NB4 (cell line): ENCODE measurements at regions not wholly inside any gene's neighbourhood (a gene's known extent, or its start where the extent isn't known, plus 50 kb on each side); places are given as distances from the start of the nearest gene placed in this dataset.
"Not testable (repeated sequence)": the region's sequence is repeated elsewhere in the genome, so short reads cannot be mapped to it uniquely, and the experiment has no call there.

ENCODE experiments used
- DNase-seq: peaks from one replicate; pipeline ENCODE4 v3.0.0; 2010; ENCODE audit warnings: low read depth
- H3K4me3 ChIP-seq: one replicate; pipeline ENCODE4 v1.5.1; 2011; ENCODE audit warnings: mild to moderate bottlenecking, low read depth, low read length, moderate library complexity
- MAX ChIP-seq: IDR thresholded peaks from 2 replicates; pipeline ENCODE4 v1.6.1; 2011; ENCODE audit warnings: low read depth, low read length
- MYC ChIP-seq: IDR thresholded peaks from 2 replicates; pipeline ENCODE4 v1.6.1; 2011; ENCODE audit warnings: low read depth, low read length
- POLR2A ChIP-seq: IDR thresholded peaks from 2 replicates; pipeline ENCODE4 v1.6.1; 2011; ENCODE audit warnings: mild to moderate bottlenecking; ENCODE audit not compliant: insufficient read length; ENCODE audit errors: extremely low read depth
- TF ChIP-seq, protein P1 (sequence below): IDR thresholded peaks from one replicate; pipeline ENCODE4 v1.5.1; 2012; ENCODE audit warnings: low read depth, low read length

- no peak for TF ChIP-seq POLR2A
- no peak for TF ChIP-seq MYC
- TF ChIP-seq, protein P1, sequence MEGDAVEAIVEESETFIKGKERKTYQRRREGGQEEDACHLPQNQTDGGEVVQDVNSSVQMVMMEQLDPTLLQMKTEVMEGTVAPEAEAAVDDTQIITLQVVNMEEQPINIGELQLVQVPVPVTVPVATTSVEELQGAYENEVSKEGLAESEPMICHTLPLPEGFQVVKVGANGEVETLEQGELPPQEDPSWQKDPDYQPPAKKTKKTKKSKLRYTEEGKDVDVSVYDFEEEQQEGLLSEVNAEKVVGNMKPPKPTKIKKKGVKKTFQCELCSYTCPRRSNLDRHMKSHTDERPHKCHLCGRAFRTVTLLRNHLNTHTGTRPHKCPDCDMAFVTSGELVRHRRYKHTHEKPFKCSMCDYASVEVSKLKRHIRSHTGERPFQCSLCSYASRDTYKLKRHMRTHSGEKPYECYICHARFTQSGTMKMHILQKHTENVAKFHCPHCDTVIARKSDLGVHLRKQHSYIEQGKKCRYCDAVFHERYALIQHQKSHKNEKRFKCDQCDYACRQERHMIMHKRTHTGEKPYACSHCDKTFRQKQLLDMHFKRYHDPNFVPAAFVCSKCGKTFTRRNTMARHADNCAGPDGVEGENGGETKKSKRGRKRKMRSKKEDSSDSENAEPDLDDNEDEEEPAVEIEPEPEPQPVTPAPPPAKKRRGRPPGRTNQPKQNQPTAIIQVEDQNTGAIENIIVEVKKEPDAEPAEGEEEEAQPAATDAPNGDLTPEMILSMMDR, result no peak
- no peak for TF ChIP-seq MAX
- no peak overlapping the region for H3K4me3 ChIP-seq
- no peak for DNase-seq
Observed at GRCh38 chr13:30520571-30520970, 54.8 kb upstream of the HMGB1 start.

GRCh38 chr13:30523211-30523610 is 57.5 kb upstream of the HMGB1 start:
- DNase-seq, result no peak
- TF ChIP-seq MAX (no peak), POLR2A (no peak), MYC (no peak)
- TF ChIP-seq, protein P1, result no peak

DNA sequence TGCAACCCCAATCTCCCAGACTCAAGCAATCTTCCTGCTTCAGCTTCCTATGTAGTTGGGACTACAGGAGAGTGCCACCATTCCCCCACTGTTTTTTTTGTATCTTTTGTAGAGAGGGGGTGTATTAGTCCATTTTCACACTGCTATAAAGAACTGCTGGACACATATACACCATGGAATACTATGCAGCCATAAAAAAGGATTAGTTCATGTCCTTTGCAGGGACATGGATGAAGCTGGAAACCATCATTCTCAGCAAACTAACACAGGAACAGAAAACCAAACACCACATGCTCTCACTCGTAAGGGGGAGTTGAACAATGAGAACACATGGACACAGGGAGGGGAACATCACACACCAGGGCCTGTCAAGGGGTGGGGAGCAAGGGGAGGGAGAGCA is 58.1 kb upstream of the HMGB1 start:
- H3K4me3 ChIP-seq, DNase-seq: not testable (repeated sequence)

More at GRCh38 chr13:30523211-30523610, 57.5 kb upstream of the HMGB1 start:
- H3K4me3 ChIP-seq, result no peak overlapping the region

GRCh38 chr13:30525212-30525611 is 59.5 kb upstream of the HMGB1 start:
- H3K4me3 ChIP-seq, DNase-seq: not testable (repeated sequence)

DNA sequence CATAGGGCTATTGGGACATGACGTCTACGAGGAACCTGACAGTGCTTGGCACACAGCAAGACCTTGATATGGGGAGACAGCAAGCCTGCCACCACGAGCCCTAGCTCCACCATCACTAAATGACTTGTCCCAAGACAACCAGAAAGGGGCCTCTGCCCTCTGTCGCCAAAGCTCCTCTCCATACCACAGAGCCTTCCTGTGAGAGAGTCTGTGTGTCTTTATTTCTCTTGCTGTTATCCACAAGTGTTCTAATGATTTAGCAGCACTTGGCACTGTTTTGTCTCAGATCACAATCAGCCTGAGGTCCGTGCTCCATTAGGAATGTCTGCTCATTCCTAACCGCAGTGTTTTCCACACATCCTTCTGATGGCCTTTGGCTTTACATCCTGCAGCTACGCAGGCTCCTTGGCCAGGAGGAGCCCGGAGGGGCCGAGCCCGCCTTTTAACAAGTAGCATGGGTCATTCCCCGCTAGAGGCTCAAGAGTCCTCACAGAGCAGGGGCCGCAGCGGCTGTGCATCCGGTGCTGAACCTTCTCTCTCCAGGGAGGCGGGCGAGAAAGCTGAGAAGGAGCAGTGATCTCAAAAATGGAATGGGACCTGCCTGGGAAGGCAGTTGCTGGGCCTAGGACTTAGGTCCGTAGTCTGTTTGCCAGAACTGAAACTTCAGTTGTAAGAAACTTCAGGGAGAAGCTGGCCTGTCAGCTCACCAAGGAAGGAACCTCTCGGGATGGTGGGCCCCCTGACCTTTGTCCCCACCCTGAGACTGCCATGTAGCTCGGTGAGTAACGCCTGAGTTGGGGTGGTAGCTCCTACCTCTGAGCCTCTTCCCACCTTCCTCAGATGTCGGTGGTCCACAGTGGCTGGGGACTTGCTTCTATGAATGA is 61.1 kb upstream of the HMGB1 start:
- DNase-seq, result no peak
- H3K4me3 ChIP-seq, result no peak overlapping the region
- TF ChIP-seq, protein P1, result no peak
- TF ChIP-seq POLR2A, result no peak
- TF ChIP-seq MAX, result no peak
- no peak for TF ChIP-seq MYC

DNA sequence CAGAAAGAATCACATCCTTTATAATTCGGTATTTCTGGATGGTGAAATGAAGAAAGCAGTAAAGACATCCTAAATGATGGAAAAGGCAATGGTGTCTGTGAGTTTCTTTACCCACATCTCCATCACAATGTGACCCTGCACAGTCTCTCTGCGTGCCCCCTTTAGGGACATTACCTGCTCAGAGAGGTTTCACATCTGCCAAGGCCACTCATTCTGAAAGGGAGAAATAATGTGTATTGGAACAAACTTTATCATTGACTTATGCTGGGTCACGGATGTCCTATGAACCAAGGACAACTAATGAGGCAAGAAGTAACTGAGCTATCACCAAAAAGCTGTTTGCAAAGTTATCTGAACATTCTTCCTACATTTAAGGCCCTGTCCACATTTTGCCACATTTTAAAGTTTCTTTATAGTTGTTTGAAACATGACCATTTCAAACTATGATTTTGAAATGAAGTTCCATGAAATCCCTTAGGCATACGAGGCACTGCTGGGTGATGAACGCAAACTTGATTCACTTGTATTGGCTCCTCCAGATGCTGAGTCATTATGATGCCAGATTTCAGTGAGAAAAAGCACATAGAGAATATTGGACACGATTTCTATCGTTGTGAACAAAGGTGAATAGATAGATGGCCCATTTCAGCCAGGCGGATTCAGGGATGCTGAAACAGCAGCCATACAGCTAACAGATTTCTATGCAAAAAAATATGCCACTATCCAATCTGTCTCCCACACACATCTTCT is 63.5 kb upstream of the HMGB1 start:
- TF ChIP-seq, protein P1, result no peak
- no peak for TF ChIP-seq MYC
- no peak for TF ChIP-seq MAX
- TF ChIP-seq POLR2A, result no peak
- H3K4me3 ChIP-seq, result no peak overlapping the region
- no peak for DNase-seq
